ENCODE measurements at regions not wholly inside any gene's neighbourhood (a gene's known extent, or its start where the extent isn't known, plus 50 kb on each side); places are given as distances from the start of the nearest gene placed in this dataset.

- TF ChIP-seq CTCF (conservative IDR thresholded peaks at IDR 0.05) (no peak), ZFX (IDR thresholded peaks at IDR 0.05) (no peak)
These were observed 138.0 kb upstream of the DNAH14 start for GRCh38 chr1:224791362-224791941.

All from C4-2B (cell line).